Neural cell (in vitro differentiated cells): ENCODE measurements at regions not wholly inside any gene's neighbourhood (a gene's known extent, or its start where the extent isn't known, plus 50 kb on each side); places are given as distances from the start of the nearest gene placed in this dataset.

Experiments
- H2AFZ ChIP-seq: fragments of 200-600, 300-800 bp; sonication (generic), shearing (Covaris generic); 2 replicates; pipeline ENCODE4 v1.6.0; 2014; ENCODE audit warnings: low read depth, mild to moderate bottlenecking, antibody characterized with exemption, low read length, moderate library complexity
- H3F3A ChIP-seq: fragments of 200-600 bp; shearing (Covaris generic); 2 replicates; pipeline ENCODE4 v1.6.1; 2016; ENCODE audit warnings: mild to moderate bottlenecking, moderate library complexity, mixed read lengths, antibody characterized with exemption, low read length; ENCODE audit not compliant: insufficient read depth, poor library complexity, severe bottlenecking
- H3K27ac ChIP-seq: fragments of 200-600, 300-800 bp; sonication (generic), shearing (Covaris generic); 2 replicates; pipeline ENCODE4 v1.5.1; 2014; ENCODE audit warnings: mild to moderate bottlenecking, low read length, moderate library complexity
- H3K27me3 ChIP-seq: fragments of 300-800, 200-600 bp; sonication (generic), shearing (Covaris generic); 2 replicates; pipeline ENCODE4 v1.6.0; 2014; ENCODE audit warnings: mild to moderate bottlenecking, low read depth, low read length, moderate library complexity; ENCODE audit not compliant: insufficient read depth
- H3K36me3 ChIP-seq: fragments of 300-800, 200-600 bp; sonication (generic), shearing (Covaris generic); 2 replicates; pipeline ENCODE4 v1.5.1; 2014; ENCODE audit warnings: mild to moderate bottlenecking, antibody characterized with exemption, low read length, moderate library complexity; ENCODE audit not compliant: insufficient read depth
- H3K4me2 ChIP-seq: fragments of 300-800, 200-600 bp; sonication (generic), shearing (Covaris generic); 2 replicates; pipeline ENCODE4 v1.6.0; 2014; ENCODE audit warnings: mild to moderate bottlenecking, low read length
- H3K4me3 ChIP-seq: fragments of 300-800, 200-600 bp; sonication (generic), shearing (Covaris generic); 2 replicates; pipeline ENCODE4 v1.5.1; 2014; ENCODE audit warnings: mild to moderate bottlenecking, low read length, moderate library complexity
- H3K79me2 ChIP-seq: fragments of 200-600 bp; shearing (Covaris generic); replicated peaks from 2 replicates; pipeline ENCODE4 v1.6.0; 2014; ENCODE audit warnings: mild to moderate bottlenecking, low read length, moderate library complexity; ENCODE audit not compliant: insufficient read depth
- H3K9ac ChIP-seq: fragments of 300-800, 200-600 bp; sonication (generic), shearing (Covaris generic); 2 replicates; pipeline ENCODE4 v1.6.1; 2016; ENCODE audit warnings: mild to moderate bottlenecking, low read length, mixed read lengths
- H3K9me2 ChIP-seq: fragments of 200-600 bp; shearing (Covaris generic); 2 replicates; pipeline ENCODE4 v1.6.1; 2016; ENCODE audit warnings: mild to moderate bottlenecking, low read length, mixed read lengths; ENCODE audit not compliant: insufficient read depth
- H3K9me3 ChIP-seq: fragments of 200-600, 300-800 bp; sonication (generic), shearing (Covaris generic); 2 replicates; pipeline ENCODE4 v1.6.1; 2016; ENCODE audit warnings: mild to moderate bottlenecking, mixed run types, low read length, moderate library complexity, mixed read lengths
- H4K20me1 ChIP-seq: fragments of 200-600 bp; shearing (Covaris generic); 2 replicates; pipeline ENCODE4 v1.6.1; 2016; ENCODE audit warnings: mild to moderate bottlenecking, mixed run types; ENCODE audit not compliant: insufficient read depth
- EP300 ChIP-seq: fragments of 450-650 bp; conservative IDR thresholded peaks from 2 replicates; pipeline ENCODE4 v1.6.1; 2014; ENCODE audit warnings: antibody characterized with exemption, mild to moderate bottlenecking, moderate library complexity; ENCODE audit not compliant: poor library complexity, severe bottlenecking
- EZH2 ChIP-seq: fragments of 200-600, 300-800 bp; shearing (Covaris generic), sonication (generic); IDR thresholded peaks from 2 replicates; pipeline ENCODE4 v1.6.1; 2014; ENCODE audit warnings: antibody characterized with exemption, low read length, borderline replicate concordance, mild to moderate bottlenecking; ENCODE audit not compliant: insufficient read depth, poor library complexity, severe bottlenecking
- MXI1 ChIP-seq: fragments of 450-650 bp; conservative IDR thresholded peaks from 2 replicates; pipeline ENCODE4 v1.6.1; 2014; ENCODE audit warnings: antibody characterized with exemption, mild to moderate bottlenecking; ENCODE audit not compliant: poor library complexity, severe bottlenecking
- POLR2AphosphoS5 ChIP-seq: IDR thresholded peaks from 2 replicates; pipeline ENCODE4 v1.6.1; 2012
- RAD21 ChIP-seq: fragments of 450-650 bp; conservative IDR thresholded peaks from 2 replicates; pipeline ENCODE4 v1.6.1; 2014; ENCODE audit warnings: antibody characterized with exemption, mild to moderate bottlenecking, moderate library complexity
- SMC3 ChIP-seq: fragments of 450-650 bp; conservative IDR thresholded peaks from 2 replicates; pipeline ENCODE4 v1.6.1; 2014; ENCODE audit warnings: antibody characterized with exemption, mild to moderate bottlenecking, moderate library complexity; ENCODE audit not compliant: poor library complexity
- TAF1 ChIP-seq: IDR thresholded peaks from 2 replicates; pipeline ENCODE4 v1.6.1; 2012; ENCODE audit warnings: low read depth
- TF ChIP-seq, protein P1 (sequence below): fragments of 450-650 bp; IDR thresholded peaks from 2 replicates; pipeline ENCODE4 v1.5.1; 2014; ENCODE audit warnings: antibody characterized with exemption, mild to moderate bottlenecking, moderate library complexity; ENCODE audit not compliant: poor library complexity, severe bottlenecking
- TF ChIP-seq, protein P2 (sequence below): IDR thresholded peaks from 2 replicates; pipeline ENCODE4 v1.6.1; 2012; ENCODE audit warnings: borderline replicate concordance

- Histone ChIP-seq H3K4me3 (no peak overlapping the region), H2AFZ (no peak overlapping the region), H3K9ac (no peak overlapping the region), H3K27me3 (no peaks in the 10 kb centered on the region), H3K79me2 (no peaks in the 10 kb centered on the region), H3K4me2 (no peak overlapping the region), H3K36me3 (no peaks in the 10 kb centered on the region), H3F3A (no peaks in the 10 kb centered on the region), H3K27ac (no peak overlapping the region), H4K20me1 (no peaks in the 10 kb centered on the region), H3K9me3 (no peaks in the 10 kb centered on the region), H3K9me2 (no peaks in the 10 kb centered on the region)
- no peak for TF ChIP-seq EP300
Measured at GRCh38 chr2:117704818-117705217, 109.7 kb upstream of the DDX18 start.

- H3K4me3 ChIP-seq, result no peak overlapping the region
- no peaks in the 10 kb centered on the region for H3K79me2 ChIP-seq
- no peaks in the 10 kb centered on the region for H3F3A ChIP-seq
- H3K27me3 ChIP-seq, result no peaks in the 10 kb centered on the region
- H3K36me3 ChIP-seq, result no peaks in the 10 kb centered on the region
- no peak overlapping the region for H3K9ac ChIP-seq
- no peak overlapping the region for H3K27ac ChIP-seq
- H3K9me2 ChIP-seq, result no peaks in the 10 kb centered on the region
- H3K9me3 ChIP-seq, result no peaks in the 10 kb centered on the region
- no peak overlapping the region for H2AFZ ChIP-seq
- TF ChIP-seq POLR2AphosphoS5, result no peak
- TF ChIP-seq EP300, result no peak
- TF ChIP-seq EZH2, result no peak
- TF ChIP-seq TAF1, result no peak
- no peak for TF ChIP-seq RAD21
- TF ChIP-seq SMC3, result no peak
- TF ChIP-seq MXI1, result no peak
- TF ChIP-seq, protein P1, sequence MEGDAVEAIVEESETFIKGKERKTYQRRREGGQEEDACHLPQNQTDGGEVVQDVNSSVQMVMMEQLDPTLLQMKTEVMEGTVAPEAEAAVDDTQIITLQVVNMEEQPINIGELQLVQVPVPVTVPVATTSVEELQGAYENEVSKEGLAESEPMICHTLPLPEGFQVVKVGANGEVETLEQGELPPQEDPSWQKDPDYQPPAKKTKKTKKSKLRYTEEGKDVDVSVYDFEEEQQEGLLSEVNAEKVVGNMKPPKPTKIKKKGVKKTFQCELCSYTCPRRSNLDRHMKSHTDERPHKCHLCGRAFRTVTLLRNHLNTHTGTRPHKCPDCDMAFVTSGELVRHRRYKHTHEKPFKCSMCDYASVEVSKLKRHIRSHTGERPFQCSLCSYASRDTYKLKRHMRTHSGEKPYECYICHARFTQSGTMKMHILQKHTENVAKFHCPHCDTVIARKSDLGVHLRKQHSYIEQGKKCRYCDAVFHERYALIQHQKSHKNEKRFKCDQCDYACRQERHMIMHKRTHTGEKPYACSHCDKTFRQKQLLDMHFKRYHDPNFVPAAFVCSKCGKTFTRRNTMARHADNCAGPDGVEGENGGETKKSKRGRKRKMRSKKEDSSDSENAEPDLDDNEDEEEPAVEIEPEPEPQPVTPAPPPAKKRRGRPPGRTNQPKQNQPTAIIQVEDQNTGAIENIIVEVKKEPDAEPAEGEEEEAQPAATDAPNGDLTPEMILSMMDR, result no peak
- TF ChIP-seq, protein P2, sequence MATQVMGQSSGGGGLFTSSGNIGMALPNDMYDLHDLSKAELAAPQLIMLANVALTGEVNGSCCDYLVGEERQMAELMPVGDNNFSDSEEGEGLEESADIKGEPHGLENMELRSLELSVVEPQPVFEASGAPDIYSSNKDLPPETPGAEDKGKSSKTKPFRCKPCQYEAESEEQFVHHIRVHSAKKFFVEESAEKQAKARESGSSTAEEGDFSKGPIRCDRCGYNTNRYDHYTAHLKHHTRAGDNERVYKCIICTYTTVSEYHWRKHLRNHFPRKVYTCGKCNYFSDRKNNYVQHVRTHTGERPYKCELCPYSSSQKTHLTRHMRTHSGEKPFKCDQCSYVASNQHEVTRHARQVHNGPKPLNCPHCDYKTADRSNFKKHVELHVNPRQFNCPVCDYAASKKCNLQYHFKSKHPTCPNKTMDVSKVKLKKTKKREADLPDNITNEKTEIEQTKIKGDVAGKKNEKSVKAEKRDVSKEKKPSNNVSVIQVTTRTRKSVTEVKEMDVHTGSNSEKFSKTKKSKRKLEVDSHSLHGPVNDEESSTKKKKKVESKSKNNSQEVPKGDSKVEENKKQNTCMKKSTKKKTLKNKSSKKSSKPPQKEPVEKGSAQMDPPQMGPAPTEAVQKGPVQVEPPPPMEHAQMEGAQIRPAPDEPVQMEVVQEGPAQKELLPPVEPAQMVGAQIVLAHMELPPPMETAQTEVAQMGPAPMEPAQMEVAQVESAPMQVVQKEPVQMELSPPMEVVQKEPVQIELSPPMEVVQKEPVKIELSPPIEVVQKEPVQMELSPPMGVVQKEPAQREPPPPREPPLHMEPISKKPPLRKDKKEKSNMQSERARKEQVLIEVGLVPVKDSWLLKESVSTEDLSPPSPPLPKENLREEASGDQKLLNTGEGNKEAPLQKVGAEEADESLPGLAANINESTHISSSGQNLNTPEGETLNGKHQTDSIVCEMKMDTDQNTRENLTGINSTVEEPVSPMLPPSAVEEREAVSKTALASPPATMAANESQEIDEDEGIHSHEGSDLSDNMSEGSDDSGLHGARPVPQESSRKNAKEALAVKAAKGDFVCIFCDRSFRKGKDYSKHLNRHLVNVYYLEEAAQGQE, result no peak
- no peak overlapping the region for H3K4me2 ChIP-seq
- no peaks in the 10 kb centered on the region for H4K20me1 ChIP-seq
Measured at GRCh38 chr2:117707874-117708273, 106.6 kb upstream of the DDX18 start.

DNA sequence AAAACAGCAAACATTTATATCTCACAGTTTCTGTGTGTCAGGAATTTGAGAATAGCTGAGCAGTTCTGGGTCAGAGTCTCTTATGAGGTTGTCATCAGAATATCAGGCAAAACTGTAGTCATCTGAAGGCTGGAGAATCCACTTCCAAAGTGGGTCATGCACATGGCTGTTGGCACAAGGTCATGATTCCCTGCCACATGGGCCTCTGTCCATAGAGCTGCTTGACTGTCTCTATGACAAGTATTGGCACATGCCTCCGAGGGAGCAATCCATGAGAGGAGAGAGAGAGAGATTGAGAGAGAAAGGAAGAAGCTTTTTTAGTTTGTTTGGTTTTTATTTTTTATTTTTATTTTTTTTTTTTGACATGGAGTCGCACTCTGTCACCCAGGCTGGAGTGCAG is 101.8 kb upstream of the DDX18 start:
- Histone ChIP-seq H3K4me3 (no peak overlapping the region), H3K9ac (no peak overlapping the region), H3K27ac (no peak overlapping the region), H3K9me2 (no peaks in the 10 kb centered on the region), H3K9me3 (no peaks in the 10 kb centered on the region), H3K79me2 (no peaks in the 10 kb centered on the region), H3K36me3 (no peaks in the 10 kb centered on the region), H2AFZ (no peak overlapping the region), H3F3A (no peaks in the 10 kb centered on the region), H4K20me1 (no peaks in the 10 kb centered on the region), H3K27me3 (no peaks in the 10 kb centered on the region), H3K4me2 (no peak overlapping the region)
- TF ChIP-seq, protein P2, result no peak
- TF ChIP-seq EP300, result no peak
- TF ChIP-seq, protein P1, result no peak
- no peak for TF ChIP-seq MXI1
- no peak for TF ChIP-seq POLR2AphosphoS5
- no peak for TF ChIP-seq TAF1
- no peak for TF ChIP-seq EZH2
- TF ChIP-seq RAD21, result no peak
